Upper lobe of right lung (tissue), 1 donor: ENCODE measurements at regions not wholly inside any gene's neighbourhood (a gene's known extent, or its start where the extent isn't known, plus 50 kb on each side); places are given as distances from the start of the nearest gene placed in this dataset.
"Not testable (repeated sequence)": the region's sequence is repeated elsewhere in the genome, so short reads cannot be mapped to it uniquely, and the experiment has no call there.

Source experiments
- ATAC-seq: fragments of 200-7000 bp; cut with Tn5 transposase; one replicate; pipeline ENCODE4 v1.9.1; 2020; ENCODE audit warnings: mild to moderate bottlenecking, moderate library complexity
- DNase-seq: peaks from one replicate; pipeline ENCODE4 v3.0.0-alpha.2; 2020
- H3K27ac ChIP-seq: fragments of 200-600 bp; one replicate; pipeline ENCODE4 v1.8.0; 2022
- H3K27me3 ChIP-seq: fragments of 200-600 bp; one replicate; pipeline ENCODE4 v1.8.0; 2022; ENCODE audit warnings: mild to moderate bottlenecking
- H3K36me3 ChIP-seq: fragments of 200-600 bp; one replicate; pipeline ENCODE4 v1.8.0; 2022
- H3K4me1 ChIP-seq: fragments of 200-600 bp; one replicate; pipeline ENCODE4 v1.8.0; 2022
- H3K4me3 ChIP-seq: fragments of 200-600 bp; one replicate; pipeline ENCODE4 v1.8.0; 2022; ENCODE audit warnings: mild to moderate bottlenecking
- H3K9me3 ChIP-seq: fragments of 200-600 bp; one replicate; pipeline ENCODE4 v1.8.0; 2022
- CTCF ChIP-seq: fragments of 200-600 bp; IDR thresholded peaks from one replicate; pipeline ENCODE4 v1.8.0; 2022; ENCODE audit warnings: antibody characterized with exemption
- intact Hi-C: fragments of 100-400 bp; cut with DNase I; formaldehyde crosslinking; loops from one replicate; pipeline ENCODE4 v1.11.0; 2022
- donor health status: DM: no; HTN: yes; CAD: no; lungs with severe emphysema.

GRCh38 chr16:66176731-66177130, 189.8 kb upstream of the CDH5 start:
- DNase-seq, result no peak
- no peak overlapping the region for H3K4me3 ChIP-seq
- no peaks in the 10 kb centered on the region for H3K36me3 ChIP-seq
- H3K27me3 ChIP-seq, result no peaks in the 10 kb centered on the region
- no peak for ATAC-seq
- no peaks in the 10 kb centered on the region for H3K4me1 ChIP-seq
- H3K27ac ChIP-seq, result no peak overlapping the region
- no peak for TF ChIP-seq CTCF
- intact Hi-C loops, result no loop called here
- peaks cover 5% of the 10 kb centered on the region for H3K9me3 ChIP-seq

DNA sequence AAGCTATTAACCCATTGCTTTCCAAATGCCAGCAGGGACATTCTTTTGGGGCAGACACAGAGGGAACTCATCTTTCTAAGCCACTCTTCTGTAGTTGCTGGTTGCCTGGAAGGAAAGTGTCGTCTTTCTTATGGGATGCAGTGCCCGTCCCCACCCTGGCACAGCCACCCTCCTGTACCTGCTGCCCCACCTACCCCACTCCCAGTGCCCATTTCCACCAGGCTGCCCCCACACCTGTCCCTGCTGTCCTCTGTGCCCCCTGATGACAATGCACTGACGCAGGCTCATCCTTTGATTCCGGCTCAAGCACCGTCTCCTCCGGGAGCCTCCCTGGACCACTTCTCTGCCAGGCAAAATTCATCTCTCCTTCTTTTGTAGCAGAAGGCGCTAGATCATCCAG, 190.4 kb upstream of the CDH5 start:
- intact Hi-C loops, result no loop called here
- peaks cover 5% of the 10 kb centered on the region for H3K9me3 ChIP-seq
- H3K36me3 ChIP-seq, result no peaks in the 10 kb centered on the region
- no peaks in the 10 kb centered on the region for H3K27me3 ChIP-seq
- no peak overlapping the region for H3K4me3 ChIP-seq
- TF ChIP-seq CTCF, result no peak
- ATAC-seq (no peak), DNase-seq (no peak)
- H3K27ac ChIP-seq, result no peak overlapping the region
- no peaks in the 10 kb centered on the region for H3K4me1 ChIP-seq

- intact Hi-C loops, result no loop called here
- ATAC-seq, result no peak
- no peaks in the 10 kb centered on the region for H3K4me1 ChIP-seq
These were observed 190.9 kb upstream of the CDH5 start for GRCh38 chr16:66175636-66176035.

GRCh38 chr16:66175058-66175457, 191.4 kb upstream of the CDH5 start:
- DNase-seq (no peak), ATAC-seq (no peak)
- H3K27me3 ChIP-seq, result no peaks in the 10 kb centered on the region
- peaks cover under 1% of the 10 kb centered on the region for H3K9me3 ChIP-seq
- H3K4me1 ChIP-seq, result no peaks in the 10 kb centered on the region
- no peak overlapping the region for H3K27ac ChIP-seq
- intact Hi-C loops, result no loop called here
- no peak overlapping the region for H3K4me3 ChIP-seq
- no peaks in the 10 kb centered on the region for H3K36me3 ChIP-seq
- no peak for TF ChIP-seq CTCF

More at GRCh38 chr16:66175636-66176035, 190.9 kb upstream of the CDH5 start:
- H3K4me3 ChIP-seq, result no peak overlapping the region
- no peak overlapping the region for H3K27ac ChIP-seq
- no peaks in the 10 kb centered on the region for H3K27me3 ChIP-seq
- TF ChIP-seq CTCF, result no peak
- no peak for DNase-seq
- peaks cover 5% of the 10 kb centered on the region for H3K9me3 ChIP-seq
- H3K36me3 ChIP-seq, result no peaks in the 10 kb centered on the region

DNA sequence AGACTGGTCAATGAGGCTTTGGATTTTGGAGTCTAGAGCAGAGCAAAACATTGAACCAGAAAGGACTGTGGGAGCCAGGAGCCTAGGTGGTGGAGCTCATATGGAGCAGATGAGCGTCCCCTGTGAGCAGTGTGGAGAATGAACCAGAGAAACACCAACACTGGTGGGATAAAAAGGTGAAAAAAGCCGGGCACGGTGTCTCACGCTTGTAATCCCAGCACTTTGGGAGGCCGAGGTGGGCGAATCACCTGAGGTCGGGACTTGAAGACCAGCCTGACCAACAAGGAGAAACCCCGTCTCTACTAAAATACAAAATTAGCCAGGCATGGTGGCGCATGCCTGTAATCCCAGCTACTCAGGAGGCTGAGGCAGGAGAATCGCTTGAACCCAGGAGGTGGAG, 192.7 kb upstream of the CDH5 start:
- DNase-seq, intact Hi-C loops, H3K4me3 ChIP-seq, ATAC-seq, H3K4me1 ChIP-seq, H3K9me3 ChIP-seq, H3K27me3 ChIP-seq, H3K36me3 ChIP-seq, H3K27ac ChIP-seq: not testable (repeated sequence)

DNA sequence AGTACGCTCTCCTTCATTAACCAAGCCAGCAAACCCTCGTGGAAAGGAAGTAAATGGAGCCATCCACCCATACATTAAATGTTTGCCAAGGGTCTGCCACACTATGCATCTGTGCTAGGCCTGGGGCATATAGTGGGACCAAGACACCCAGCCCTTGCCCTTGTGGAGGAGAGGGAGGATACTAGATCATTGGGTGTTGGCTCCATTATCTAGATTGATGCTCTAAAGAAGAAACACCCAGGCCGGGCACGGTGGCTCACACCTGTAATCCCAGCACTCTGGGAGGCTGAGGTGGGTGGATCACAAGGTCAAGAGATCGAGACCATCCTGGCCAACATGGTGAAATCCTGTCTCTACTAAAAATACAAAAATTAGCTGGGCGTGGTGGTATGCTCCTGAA, 193.3 kb upstream of the CDH5 start:
- ATAC-seq, intact Hi-C loops: not testable (repeated sequence)

DNA sequence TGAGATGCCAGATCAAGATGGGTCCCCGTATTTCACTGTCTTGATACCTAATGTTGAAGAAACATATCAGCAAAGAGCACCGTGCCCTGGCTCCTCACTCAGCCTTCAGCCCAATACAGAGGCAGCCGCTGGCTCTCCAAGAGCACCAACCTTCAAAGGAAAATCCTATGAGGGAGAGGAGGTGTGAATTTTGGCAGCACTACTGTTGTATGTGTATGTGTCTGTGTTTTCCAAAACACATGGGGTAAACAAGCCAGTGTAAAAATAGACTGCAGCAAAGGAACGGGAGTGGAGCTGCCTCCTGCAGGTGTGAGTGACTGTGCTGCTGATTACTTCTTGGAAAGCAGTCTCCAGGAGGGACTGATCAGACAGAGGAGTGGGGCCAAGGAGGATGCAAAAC, 194.0 kb upstream of the CDH5 start:
- ATAC-seq, result no peak
- Histone ChIP-seq H3K4me3 (no peak overlapping the region), H3K4me1 (no peaks in the 10 kb centered on the region), H3K27ac (no peak overlapping the region), H3K9me3 (no peaks in the 10 kb centered on the region), H3K36me3 (no peaks in the 10 kb centered on the region), H3K27me3 (no peaks in the 10 kb centered on the region)
- DNase-seq, result no peak
- intact Hi-C loops, result no loop called here
- no peak for TF ChIP-seq CTCF

More for the DNA sequence above, 193.3 kb upstream of the CDH5 start:
- not testable (repeated sequence) for H3K9me3 ChIP-seq, H3K4me3 ChIP-seq, H3K27me3 ChIP-seq, H3K36me3 ChIP-seq, H3K4me1 ChIP-seq, H3K27ac ChIP-seq, DNase-seq
